Inflammatory macrophage treated with lipopolysaccharide for 4 hours (primary cell): ENCODE measurements at regions not wholly inside any gene's neighbourhood (a gene's known extent, or its start where the extent isn't known, plus 50 kb on each side); places are given as distances from the start of the nearest gene placed in this dataset.

Source experiments
- DNase-seq: peaks from one replicate; pipeline ENCODE4 v3.0.0-alpha.2; 2020

DNA sequence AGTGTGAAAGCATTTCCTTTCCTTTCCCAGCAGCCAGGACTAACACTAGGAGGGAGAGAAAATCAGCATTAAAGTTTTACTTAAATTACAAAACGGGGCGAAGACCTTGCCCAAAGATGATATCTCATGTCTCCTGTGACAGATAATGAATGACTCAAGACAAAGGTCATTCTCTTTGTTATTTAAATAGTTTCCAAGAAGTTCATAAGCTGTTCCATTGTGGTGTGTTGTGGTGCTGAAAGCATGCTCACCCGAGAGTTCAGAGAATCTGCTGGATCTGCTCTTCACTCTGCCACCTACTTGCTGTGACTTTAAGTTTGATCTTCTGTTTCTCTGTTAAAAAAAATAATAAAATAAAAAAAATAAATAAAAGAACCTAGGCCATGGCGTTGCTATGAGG lies 265.9 kb upstream of the NR4A3 start:
- no peak for DNase-seq

DNA sequence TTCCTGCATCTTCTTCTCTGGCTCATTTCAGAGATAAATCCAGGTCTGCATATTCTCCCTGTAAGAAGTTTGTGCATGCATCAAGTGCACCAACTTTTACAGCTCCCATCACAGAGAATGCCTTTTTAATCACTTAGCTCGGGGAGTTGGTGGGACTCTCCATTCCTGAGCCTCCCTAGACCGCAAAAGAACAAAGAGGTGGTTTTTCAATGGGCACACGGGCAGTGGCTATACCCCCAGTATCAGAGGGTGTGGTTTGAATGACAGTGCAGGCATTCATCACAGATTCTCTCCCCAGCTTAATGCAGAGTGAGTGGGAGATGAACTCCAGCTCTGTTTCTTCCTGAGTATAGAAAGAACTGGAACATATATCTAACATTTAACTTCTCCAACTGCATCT lies 264.7 kb upstream of the NR4A3 start:
- DNase-seq: no peak

DNA sequence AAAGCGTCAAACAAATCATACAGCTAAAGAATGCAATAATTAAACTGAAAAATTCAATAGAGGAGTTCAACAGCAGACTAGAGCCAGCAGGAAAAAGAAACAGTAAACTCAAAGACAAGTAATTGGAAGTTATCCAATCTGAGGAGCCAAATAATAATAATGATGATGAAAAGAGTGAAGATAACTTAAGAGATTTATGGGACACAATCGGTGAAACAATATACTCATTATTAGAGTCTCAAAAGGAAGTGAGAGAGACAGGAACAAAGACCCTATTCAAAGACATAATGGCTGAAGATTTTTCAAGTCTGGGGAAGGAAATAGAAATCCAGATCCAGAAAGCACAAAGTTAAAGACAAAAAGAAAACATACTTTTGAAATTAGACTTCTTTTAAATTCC lies 263.9 kb upstream of the NR4A3 start:
- DNase-seq: no peak

DNA sequence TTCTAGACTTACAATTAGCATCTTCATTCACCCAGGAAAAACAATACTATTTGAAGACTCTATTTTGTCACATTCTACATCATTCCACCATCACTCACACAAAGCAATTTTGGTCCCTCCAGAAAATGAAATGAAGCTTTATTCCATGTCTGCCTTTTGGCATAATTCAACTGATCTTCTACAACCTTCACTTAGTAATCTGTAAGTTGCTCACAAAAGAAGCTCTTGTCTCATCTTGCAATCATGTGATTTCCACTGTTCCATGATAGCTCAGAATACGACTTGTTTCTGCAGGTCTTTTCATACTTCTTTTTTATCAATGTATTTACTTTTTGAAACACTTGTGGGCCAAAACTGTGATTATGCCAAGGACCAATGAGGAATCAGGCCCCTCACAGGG lies 261.9 kb upstream of the NR4A3 start:
- no peak for DNase-seq

DNA sequence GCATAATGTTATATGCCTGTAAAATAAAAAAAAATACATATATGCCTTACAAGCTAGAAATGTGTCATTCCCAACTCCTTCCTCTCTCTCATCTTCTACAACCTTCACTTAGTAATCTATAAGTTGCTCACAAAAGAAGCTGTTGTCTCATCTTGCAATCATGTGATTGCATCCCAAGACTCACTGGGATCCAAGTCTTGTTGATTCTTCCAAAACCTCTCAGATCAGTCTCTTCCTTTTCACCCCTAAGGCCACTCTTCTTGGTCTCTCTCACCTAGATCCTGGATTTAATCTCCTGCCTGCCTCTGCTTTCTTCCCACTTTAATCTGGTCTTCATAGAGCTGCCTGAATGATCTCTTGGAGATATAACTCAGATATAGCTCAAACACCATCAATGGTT lies 261.1 kb upstream of the NR4A3 start:
- no peak for DNase-seq

DNA sequence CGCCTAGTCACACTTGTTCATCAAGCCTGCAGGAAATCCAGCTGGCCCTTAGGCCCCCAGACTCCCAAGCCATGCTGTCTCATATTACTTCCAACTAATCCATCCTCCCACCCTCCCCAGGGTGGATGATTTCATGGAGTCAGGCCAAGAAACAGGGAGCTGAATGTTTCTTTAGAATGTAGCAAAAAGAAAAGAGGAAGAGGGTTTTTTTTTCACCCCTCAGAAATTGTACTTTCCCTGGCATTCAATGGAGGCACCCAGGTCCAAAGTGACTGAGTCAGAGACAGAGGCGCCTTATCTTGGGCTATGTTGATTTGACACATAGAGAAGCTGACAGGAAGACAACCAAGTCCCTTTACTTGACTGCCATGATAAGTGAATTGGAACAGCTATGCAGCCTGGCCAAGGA lies 260.2 kb upstream of the NR4A3 start:
- peak; percentile 38 for DNase-seq

DNA sequence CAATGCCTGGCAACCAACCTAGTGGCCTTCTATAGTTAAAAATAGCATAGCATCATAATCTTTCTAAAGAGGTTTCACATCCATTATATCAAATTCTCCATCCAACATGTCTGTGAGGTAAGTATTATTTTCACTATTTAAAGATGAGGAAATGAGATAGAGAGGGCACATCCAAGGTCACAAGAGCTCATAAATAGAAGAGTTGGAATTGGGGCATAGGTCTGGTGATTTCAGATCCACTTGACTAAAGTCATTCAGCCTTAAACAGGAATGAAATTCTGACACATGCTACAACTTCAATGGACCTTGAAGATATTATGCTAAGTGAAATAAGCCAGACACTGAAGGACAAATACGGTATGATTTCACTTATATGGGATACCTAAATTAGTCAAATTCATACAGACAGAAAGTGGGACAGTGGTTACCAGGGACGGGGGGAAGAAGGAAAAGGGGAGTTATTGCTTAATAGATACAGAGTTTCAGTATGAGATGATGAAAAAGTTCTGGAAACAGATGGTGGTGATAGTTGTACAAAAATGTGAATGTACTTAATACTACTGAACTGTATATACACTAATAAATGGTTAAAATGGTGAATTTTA lies 259.6 kb upstream of the NR4A3 start:
- DNase-seq: no peak

DNA sequence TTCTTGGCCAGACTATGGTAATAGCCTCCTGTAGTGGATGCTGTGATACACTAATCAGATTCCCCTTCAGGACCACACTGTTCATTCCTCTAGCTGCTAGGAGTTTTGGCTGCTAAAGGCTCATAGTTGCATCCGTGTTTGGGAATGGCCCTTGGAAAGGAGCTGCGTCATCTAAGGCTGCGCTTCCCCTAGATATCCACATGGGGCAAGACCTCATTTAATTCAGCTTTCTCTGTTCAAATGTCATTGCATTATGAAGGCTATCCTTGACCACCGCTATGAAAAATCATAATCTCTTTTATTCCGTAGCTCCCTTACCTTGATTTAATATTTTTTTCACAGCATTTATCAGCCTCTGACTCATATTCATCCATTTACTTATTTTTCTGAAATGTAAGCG lies 258.3 kb upstream of the NR4A3 start:
- no peak for DNase-seq

DNA sequence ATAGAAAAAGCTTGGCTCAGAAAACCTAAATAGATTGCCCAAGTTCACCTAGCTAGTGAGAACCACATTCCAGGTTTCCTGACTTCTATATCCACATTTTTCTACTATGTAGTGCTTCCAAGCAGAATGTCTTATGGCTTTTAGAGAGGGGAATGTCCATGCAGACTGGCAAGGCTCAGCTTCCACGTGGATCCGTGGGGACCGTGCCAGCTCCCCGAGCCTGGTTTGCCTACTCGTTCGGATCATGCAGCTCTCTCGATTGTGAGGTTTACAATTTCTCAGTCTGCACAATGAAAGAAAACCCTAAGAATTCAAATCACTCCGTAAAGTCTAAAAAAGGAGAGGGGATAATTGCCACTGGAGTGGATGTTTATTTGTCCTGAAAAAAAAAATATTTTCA lies 256.5 kb upstream of the NR4A3 start:
- DNase-seq: no peak

DNA sequence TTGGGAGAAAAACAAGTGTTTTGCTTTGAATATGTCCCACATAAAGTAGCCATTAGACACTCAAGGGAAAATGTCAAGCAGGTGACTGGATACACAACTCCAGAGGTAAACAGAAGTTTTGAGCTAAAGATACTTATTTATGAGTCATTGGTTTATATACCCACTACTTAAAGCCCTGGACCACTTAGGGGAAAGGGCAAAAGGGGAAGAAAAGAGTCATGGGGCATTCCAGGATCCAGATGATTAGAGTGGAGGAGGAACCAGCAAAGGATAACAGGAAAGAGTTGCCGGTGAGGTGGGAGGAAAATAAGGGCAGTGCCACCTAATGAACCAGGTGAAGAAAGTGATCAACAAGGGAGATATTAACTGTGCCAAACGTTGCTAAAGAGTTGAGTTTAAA lies 254.2 kb upstream of the NR4A3 start:
- DNase-seq: peak; percentile 42

DNA sequence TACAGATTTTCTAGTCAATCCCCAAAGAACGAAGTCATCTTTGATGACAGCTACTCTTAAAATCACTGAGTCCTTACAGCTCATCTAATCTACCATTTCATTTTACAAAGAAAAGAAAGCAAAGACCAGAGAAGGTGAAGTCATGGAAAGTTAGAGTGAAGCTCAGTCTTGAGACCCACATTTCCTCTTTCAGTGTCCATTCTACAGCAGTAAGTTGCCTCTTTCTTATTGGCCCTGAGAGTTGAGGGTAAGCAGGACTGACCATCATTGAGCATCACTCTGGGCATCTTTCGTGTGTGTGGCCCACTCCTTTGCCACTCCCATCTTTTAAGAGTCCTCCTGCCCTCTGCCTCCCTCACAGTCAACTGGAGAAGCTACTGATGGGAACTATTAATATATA lies 251.8 kb upstream of the NR4A3 start:
- peak; percentile 42 for DNase-seq

DNA sequence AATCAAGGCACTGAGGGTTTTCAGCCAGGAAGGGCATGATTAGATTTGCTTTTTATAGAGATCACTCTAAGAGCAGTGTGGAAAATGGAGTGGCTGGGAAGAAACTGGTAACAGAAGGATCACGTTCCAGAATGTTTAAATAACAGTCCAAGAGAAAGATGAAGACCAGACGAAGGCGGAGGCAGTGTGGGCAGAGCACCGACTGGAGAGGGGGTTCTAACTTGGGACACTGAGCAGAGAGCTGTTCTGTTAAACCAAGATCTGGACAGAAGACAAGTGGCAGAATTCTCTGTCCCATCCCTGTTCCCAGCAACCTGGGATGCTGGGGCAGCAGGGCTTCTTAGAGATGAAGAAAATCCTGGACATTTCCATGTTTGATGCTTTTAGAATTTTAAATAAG lies 249.1 kb upstream of the NR4A3 start:
- DNase-seq: no peak

DNA sequence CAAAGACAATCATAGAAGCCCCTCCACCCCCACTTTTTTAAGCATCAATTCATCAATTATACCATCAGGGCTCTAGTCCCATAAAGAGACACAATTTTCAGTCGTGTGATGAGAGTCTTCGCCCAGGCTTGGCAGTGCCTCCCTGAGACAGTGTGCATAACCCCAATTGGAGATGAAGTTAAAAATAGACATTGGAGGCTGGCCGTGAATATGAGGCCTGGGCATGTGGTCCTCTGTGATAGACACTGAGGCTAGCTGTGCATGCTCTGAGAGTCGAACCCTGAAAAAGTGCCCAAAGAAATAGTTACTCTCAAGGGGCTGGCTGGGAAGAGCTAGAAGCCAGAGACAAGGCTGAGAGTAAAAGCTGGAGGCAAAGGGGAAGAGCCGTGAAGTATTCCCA lies 248.6 kb upstream of the NR4A3 start:
- no peak for DNase-seq

DNA sequence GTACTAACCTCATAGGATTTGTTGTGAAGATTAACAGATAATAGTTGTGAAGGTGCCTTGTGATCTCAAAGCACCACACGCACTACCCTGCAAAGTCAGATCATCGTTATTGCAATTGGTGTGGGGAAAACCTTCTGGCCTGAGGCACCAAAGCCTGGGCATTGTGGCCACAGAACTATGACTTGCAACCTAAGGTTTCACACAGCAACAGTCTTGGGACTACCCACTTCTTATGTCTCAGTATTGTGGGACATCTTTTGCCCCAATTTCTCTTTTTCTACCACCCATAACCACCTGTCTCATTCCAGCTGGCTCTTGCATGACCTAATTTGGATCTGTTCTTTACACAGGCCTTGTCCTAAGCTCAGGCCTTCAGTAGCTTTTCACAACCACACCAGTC lies 247.8 kb upstream of the NR4A3 start:
- DNase-seq: no peak

DNA sequence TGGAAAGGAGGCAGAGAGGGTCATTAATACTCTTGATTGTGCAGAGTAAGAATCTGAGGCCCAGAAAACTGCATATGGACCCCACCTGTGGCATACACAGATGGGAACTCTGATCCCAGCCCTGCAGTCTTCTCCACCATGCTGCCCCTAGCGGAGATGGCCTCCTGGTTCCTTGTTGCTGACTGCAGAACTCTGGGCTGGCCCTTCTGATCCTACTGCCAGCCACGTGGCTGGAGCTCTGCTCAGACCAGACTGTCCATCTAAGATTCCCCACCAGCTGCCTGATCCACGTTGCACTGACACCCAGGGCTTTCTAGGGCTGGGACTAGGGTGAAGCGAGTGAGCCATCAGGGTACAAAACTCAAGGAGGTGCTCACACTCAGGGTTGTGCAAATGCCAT lies 245.7 kb upstream of the NR4A3 start:
- no peak for DNase-seq

DNA sequence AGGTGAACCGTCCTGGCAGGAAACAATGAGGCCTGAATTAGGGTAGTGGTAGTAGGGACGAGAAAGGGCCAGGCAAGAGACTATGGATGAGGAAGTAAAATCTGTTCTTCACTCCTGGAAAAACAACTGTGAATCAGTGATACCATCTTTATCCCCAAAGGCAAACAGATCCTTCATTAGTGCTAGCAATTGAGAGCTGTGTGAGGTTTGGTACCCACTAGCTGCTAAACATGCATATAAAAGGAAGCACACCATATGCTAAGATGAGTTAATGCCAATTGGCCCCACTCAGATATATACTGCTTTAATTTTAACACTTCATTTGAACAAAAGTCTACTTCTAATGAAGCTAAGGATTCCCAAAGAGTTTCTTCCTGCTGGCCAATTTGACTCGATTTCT lies 244.8 kb upstream of the NR4A3 start:
- DNase-seq: no peak

DNA sequence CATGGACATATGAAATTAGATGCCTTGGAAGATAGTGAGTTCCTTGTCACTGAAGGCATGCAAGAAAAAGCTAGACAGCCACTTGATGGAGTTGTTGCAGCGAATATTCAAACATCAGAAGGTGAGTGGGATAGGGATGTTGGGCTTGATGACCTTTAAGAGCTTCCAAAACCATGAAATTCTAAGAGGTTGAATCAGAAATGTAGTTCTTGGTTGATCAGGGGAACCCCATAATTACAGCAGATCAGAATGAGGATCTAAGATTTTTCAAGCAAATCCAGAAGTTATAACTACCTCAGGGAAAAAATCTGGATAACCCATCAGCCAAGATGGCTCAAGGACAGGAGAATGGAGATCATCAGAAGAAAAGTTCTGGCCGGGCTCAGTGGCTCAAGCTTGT lies 244.3 kb upstream of the NR4A3 start:
- peak; percentile 81 for DNase-seq

DNA sequence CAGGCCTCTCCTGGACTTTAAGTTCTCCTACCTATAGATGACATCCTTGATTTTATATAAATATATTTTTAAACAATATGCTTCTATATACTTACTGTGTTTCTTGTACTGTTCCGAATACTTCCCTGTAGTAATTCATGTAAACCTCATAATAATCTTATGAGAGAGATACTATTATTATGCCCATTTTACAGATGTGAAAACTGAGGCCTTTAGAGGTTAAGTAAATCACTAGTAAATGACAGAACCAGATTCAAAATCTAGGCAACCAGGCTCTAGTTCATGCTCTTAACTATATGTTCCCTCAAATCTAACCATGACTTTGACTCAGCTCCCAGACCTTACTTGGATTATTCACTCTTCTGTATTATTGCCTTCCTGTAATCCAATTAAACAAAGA lies 243.0 kb upstream of the NR4A3 start:
- no peak for DNase-seq

DNA sequence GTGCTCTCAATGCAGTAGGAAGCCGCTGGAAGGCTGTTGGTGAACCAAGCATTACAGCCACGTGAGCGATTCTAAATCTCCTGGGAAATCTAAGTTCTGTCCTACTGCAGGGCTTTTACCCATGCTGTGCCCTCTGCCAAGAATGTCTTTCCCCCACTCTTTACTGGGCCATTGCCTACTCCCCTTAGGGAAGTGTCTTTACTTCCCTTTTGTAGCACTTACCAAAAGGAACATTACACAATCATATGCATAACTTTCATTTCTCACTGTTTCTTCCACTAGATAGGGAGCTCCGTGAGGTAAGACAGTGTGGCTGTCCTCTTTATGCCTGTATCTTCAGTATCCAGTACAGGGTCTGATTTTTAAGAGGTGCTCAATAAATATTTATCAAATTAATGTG lies 241.7 kb upstream of the NR4A3 start:
- peak; percentile 94 for DNase-seq

DNA sequence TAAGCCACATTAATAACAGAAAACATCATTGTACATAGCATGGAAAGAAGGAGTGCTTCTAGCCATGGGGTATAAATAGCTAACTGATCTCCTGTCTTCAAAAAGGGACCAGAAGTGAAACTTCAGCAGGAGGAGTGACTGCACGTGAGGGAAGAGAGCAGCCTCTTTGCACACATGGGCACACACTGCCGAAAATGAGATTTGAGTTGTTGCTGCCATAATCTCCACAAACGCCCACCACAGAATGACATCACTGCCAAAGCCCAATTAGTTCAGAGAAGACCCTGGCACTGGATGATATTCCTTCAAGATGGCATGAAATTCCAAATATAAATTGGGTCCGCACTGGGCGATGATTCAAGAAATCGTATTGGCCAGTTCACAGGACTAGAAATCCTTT lies 238.9 kb upstream of the NR4A3 start:
- DNase-seq: no peak

DNA sequence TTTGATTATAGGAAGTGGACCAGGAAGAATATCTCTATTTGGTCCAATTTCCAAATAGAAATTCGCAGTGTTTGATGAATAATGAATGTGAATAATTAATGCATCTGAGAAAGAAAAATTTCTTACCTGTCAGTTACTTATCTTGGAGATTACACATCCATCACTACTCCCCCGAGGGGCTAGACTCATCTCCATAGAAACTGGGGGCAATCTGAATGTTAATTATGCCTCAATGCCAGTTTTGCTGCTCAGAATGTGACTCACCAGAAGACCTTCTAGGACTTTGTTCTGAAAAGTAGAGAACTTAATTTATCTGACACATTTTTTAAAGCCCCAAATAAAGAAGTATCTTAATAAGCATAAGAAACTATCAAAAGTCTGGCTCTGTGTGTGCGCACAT lies 233.4 kb upstream of the NR4A3 start:
- DNase-seq: no peak

DNA sequence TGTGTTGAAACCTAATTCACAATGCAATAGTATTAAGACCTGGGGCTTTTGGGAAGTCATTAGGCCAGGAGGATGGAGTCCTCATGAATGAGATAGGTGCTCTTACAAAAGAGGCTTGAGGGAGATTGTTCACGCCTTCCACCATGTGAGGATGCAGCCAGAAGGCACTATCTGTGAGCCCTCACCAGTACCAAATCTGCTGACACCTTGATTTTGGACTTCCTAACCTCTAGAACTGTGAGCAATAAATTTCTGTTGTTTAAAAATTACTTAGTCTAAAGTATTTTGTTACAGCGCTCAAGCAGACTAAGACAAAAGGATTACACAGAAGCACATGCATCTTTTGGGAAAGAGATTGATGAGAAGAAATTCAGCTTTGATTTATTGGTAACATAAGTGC lies 232.9 kb upstream of the NR4A3 start:
- no peak for DNase-seq

DNA sequence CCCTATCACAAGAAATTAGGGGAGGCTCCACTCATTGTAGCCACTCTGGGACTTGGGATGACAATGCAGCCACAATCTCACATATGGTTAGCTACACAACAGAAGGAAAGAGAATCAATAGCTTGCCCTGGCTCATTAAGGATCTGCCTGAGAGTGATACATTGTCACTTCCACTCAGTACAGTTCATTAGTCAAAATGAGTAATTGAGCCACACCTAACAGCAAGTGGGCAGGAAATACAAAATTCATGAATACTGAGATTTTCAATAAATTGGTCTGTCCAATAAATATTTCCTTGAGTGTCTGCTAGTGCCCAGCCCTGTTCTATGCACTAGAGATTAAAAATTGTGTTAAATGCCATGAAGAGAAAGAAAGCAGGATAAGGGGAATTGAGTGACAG lies 231.3 kb upstream of the NR4A3 start:
- DNase-seq: peak; percentile 59

DNA sequence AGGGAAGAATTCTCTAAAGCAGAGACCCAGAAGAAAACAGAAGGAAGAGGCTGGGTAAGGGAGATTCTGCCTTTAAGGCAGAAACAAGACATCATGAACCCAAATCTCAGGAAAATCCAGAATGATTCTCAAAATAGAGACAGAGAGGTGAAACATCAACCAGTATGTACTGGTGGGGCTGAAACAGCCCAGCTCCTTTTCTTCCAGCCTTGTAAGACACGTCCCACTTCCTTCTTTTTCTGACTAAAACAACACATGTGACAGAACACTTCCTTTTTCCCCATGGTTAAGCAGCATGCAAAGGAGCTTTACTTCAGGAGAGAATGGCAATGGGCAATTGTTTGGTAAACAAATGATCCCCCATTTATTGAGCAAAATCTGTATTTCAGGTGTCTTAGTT lies 230.8 kb upstream of the NR4A3 start:
- DNase-seq: peak; percentile 93

DNA sequence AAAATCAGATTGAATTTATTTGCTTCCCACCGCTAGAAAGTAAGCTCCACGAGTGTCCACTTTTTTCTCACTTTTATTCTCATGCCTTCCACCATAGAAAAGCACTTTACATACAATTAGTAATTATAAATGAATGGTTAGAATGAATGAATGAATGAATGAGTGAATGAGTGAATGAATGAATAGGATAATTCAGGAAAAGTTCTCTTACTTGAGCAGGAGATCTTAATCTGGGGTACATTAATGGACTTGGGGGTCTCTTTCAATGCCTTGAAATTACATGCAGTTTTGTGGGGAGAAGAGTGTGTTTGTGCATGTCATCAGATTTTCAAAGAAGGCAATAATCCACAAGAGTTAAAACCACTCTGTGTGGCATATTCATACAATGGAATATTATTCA lies 229.9 kb upstream of the NR4A3 start:
- DNase-seq: no peak
